HG03060 (cell line): ENCODE measurements at regions not wholly inside any gene's neighbourhood (a gene's known extent, or its start where the extent isn't known, plus 50 kb on each side); places are given as distances from the start of the nearest gene placed in this dataset.

ENCODE experiments used
- ATAC-seq: cut with Tn5 transposase; IDR thresholded peaks from one replicate; pipeline ENCODE4 v1.9.1; 2021; ENCODE audit warnings: low read depth, moderate number of reproducible peaks; ENCODE audit not compliant: unreplicated experiment

DNA sequence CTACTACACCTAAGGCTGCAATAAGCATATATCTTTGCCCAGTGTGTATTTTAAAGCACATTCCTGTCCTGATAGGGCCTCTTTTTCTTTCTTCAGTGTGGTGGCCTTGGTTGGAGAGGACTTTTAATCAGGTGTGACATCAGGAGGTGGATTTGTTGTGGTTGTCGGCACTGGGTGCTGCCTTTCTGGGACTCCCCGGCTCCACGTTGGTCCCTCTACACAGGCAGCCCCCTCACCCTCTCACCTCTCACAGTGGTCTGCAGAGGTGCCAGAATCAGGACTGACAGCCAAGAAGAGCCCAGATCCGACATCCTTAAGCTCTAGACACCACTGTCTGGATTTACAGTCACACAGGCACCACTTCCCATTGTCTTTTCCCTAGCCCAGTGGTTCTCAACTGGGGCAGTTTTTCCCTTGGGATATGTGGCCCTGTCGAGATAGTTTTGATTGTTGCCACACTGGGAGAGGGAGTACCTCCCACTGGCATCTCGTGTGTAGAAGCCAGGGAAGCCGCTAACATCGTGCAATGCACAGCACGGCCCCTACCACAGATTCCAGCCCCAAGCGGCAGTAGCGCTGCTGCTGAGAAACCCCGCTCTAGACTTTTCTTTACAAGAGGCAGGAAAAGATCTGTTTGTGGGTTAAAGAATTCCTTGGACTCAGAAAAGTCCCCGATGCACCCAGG, 314.1 kb downstream of the QKI start:
- no peak for ATAC-seq

- no peak for ATAC-seq
These were observed 311.6 kb downstream of the QKI start for GRCh38 chr6:163726037-163726695.

DNA sequence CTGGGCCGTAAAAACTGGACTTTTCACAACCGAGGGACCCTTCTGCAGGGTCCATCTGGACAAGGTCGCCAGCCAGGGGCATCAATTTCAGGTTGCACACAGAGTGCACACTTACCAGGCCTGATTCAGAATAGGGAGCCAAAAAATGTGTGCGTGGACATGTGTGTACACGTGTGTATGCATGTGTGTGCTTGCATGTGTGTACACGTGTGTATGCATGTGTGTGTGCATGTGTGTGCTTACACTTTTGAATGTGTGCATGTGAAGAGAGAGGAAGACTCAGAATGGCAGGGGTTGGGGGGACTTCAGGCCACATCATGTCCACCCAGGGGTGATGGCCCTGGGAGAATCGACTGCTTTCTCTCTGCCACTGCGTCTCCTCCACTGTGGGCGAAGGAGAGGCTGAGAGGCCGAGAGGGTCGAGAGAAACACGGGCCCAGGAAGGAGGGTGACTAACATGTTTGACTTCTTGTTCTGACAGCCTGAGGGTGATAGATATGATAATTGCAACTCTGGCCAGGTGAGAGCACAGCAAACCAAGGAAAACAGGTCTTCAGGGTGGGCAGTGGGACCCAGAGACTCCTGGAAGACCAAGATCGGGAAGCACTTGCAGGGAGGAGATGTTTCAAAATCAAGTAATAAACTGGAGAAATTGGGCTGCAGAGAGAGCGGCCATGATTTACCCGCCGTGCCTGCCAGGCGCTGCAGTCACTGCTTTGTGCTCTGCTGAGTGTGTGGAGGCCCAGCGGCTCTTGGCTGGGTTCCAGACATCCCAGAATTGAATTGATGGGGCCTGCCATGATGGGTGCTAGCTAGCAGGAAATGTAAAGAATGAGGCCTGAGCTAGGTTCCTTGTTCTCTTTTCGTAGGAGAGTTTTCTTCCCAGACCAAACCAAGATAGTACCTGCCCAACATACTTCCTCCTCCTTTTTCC, 310.8 kb downstream of the QKI start:
- no peak for ATAC-seq

GRCh38 chr6:163724196-163724595, 309.7 kb downstream of the QKI start:
- no peak for ATAC-seq

DNA sequence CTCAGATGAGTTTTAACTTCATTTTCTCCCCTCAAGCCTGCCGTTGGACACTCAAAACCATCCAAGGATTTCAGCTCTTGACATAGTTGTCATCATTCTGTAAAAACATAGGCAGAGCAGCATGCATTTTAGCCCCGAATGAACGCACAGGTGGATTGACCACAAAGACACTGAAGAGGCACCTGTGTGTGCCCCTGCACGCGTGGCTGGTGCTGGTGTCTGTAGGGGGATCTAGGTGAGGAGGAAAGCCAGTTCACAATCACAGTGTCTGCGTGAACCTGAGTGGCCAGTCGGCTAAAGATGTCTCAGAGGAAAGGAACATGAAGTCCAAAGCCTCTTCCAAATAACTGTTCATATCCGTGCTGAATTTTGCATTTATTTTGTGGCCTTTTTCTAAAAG, 309.2 kb downstream of the QKI start:
- no peak for ATAC-seq

- ATAC-seq = no peak
These were observed 307.6 kb downstream of the QKI start for GRCh38 chr6:163721922-163722692.

GRCh38 chr6:163721435-163721834, 306.9 kb downstream of the QKI start:
- no peak for ATAC-seq

- no peak for ATAC-seq
These were observed 306.1 kb downstream of the QKI start for GRCh38 chr6:163720460-163721235.

GRCh38 chr6:163720005-163720404, 305.5 kb downstream of the QKI start:
- no peak for ATAC-seq

GRCh38 chr6:163719028-163719742, 304.7 kb downstream of the QKI start:
- ATAC-seq = no peak

DNA sequence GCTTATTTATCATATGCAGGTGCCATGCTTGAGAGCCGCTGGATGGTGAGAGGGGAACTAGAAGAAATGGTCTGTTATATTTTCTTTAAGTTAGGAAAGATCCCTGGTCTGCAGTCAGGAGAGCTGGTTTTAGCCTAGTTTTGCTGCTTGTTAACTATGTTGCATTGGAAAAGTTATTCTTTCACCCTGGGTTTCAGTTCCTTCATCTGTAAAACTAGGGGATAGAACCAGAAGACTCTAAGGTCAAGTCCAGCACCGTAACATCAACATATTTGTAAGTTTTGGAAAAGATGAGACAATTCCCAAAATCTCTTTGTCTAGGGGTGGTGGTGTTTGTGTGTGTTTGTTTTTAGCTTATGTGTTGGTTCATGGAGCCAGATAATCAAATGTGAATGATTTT, 304.0 kb downstream of the QKI start:
- ATAC-seq = no peak

- no peak for ATAC-seq
These were observed 302.7 kb downstream of the QKI start for GRCh38 chr6:163717106-163717764.

DNA sequence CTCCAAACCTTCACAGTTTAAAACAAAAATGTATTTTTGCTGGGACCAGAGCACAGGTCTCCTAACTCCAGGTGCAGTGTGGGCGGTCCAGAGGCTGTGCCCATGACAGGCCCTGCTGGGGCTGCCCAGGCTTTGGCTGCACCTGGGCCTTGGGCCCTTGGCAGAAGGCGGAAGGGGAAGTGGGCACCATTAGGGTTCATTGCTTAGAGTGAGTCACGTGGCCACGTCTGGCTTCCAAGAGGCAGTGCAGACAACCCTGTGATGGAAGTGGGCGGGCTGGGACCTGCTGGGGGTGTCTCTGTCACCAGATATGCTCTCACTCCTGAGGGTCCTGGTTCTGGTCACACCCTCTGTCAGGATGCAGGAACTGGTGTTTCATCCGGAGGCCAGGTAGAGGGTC, 302.2 kb downstream of the QKI start:
- no peak for ATAC-seq

- ATAC-seq = no peak
These were observed 301.3 kb downstream of the QKI start for GRCh38 chr6:163715846-163716245.

- ATAC-seq = no peak
These were observed 299.7 kb downstream of the QKI start for GRCh38 chr6:163714179-163714578.

- no peak for ATAC-seq
These were observed 298.5 kb downstream of the QKI start for GRCh38 chr6:163712981-163713380.

DNA sequence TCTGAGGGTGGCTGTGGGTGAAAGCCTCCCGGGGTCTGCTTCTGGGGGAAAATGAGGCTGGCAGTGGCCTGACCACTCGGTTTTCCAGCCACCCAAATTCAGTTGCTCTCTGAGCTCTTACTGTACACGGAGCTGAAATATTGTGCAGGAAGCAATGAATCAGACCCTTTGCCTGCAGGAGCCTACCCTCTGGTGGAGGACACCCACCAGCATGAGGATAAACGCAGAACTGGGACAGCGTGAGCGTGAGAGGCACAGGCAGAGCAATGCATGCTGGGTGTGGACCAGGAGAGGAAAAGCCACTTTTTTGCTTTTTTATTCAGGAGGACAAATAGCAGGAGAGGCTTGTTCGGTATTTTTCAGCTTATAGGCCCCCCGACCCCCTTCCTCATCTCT, 298.0 kb downstream of the QKI start:
- ATAC-seq = no peak

DNA sequence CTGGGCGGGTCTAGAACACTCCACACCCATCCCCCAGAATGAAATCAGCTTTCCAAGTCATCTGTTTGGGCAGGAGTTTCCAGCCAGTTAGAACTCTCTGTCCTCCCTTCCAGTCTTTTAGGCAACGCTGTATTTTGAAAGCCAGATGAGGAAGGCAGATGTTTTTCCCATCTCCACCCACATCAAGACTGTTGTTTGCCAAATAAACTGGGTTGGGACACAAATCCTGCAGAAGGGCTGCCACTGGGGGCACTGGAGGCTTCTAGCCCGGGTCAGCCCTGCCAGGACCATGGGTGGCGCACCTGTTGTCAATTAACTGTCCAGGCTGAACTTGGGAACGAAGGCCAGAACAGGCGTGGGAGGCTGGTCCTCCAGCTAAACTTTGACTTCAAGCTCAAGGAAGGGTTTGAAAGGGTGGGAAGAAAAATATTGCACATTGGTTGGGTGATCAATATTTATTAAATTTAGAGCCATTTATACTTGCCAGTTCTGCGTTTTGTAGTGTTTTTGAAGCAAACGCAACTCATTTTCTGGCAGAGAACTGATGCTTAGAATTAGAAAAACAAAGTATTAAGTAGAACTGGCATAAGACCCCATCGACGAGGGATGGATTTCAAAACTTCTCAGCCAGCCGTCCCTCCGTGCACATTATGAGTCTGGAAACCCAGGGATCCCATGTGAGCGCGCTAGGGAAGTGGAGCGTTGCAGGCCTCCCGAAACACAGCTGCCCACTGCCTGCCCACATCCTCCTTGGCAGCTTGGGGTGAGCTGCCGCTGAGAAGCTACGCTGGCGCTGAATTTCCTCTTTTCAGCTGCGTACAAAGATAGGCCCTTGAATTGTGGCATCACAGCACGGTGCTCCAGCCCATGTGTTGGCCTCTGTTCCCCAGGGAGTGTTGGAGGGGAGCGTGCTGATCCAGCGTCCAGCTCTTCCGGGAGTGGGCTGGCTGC, 297.4 kb downstream of the QKI start:
- peak; percentile 24 for ATAC-seq
